GM19452 (cell line): ENCODE measurements at regions not wholly inside any gene's neighbourhood (a gene's known extent, or its start where the extent isn't known, plus 50 kb on each side); places are given as distances from the start of the nearest gene placed in this dataset.

Experiments
- ATAC-seq: cut with Tn5 transposase; IDR thresholded peaks from one replicate; pipeline ENCODE4 v1.9.1; 2021; ENCODE audit not compliant: unreplicated experiment

GRCh38 chr7:68642727-68643126 is 955.5 kb upstream of the AUTS2 start:
- ATAC-seq: no peak

GRCh38 chr7:68663392-68663791 is 934.9 kb upstream of the AUTS2 start:
- ATAC-seq: no peak

- no peak for ATAC-seq
These were observed 927.2 kb upstream of the AUTS2 start for GRCh38 chr7:68671046-68671445.

- no peak for ATAC-seq
These were observed 926.6 kb upstream of the AUTS2 start for GRCh38 chr7:68671671-68672070.

GRCh38 chr7:68674826-68675225 is 923.4 kb upstream of the AUTS2 start:
- ATAC-seq: no peak

- ATAC-seq: no peak
These were observed 921.3 kb upstream of the AUTS2 start for GRCh38 chr7:68676813-68677535.

GRCh38 chr7:68678196-68678595 is 920.1 kb upstream of the AUTS2 start:
- ATAC-seq: no peak

- ATAC-seq: no peak
These were observed 918.6 kb upstream of the AUTS2 start for GRCh38 chr7:68679459-68680234.

GRCh38 chr7:68680235-68680872 is 917.9 kb upstream of the AUTS2 start:
- no peak for ATAC-seq

- no peak for ATAC-seq
These were observed 915.4 kb upstream of the AUTS2 start for GRCh38 chr7:68682910-68683309.

- ATAC-seq: no peak
These were observed 913.9 kb upstream of the AUTS2 start for GRCh38 chr7:68684246-68684839.

- no peak for ATAC-seq
These were observed 913.3 kb upstream of the AUTS2 start for GRCh38 chr7:68684996-68685395.

GRCh38 chr7:68688416-68689086 is 909.7 kb upstream of the AUTS2 start:
- ATAC-seq: no peak

GRCh38 chr7:68689087-68689433 is 909.2 kb upstream of the AUTS2 start:
- ATAC-seq: no peak

GRCh38 chr7:68691261-68692216 is 906.7 kb upstream of the AUTS2 start:
- no peak for ATAC-seq

GRCh38 chr7:68692511-68692910 is 905.8 kb upstream of the AUTS2 start:
- no peak for ATAC-seq

GRCh38 chr7:68694656-68695055 is 903.6 kb upstream of the AUTS2 start:
- ATAC-seq: no peak

GRCh38 chr7:68697796-68698280 is 900.4 kb upstream of the AUTS2 start:
- ATAC-seq: no peak

- ATAC-seq: no peak
These were observed 899.1 kb upstream of the AUTS2 start for GRCh38 chr7:68699090-68699711.
